ENCODE measurements at regions not wholly inside any gene's neighbourhood (a gene's known extent, or its start where the extent isn't known, plus 50 kb on each side); places are given as distances from the start of the nearest gene placed in this dataset.

DNA sequence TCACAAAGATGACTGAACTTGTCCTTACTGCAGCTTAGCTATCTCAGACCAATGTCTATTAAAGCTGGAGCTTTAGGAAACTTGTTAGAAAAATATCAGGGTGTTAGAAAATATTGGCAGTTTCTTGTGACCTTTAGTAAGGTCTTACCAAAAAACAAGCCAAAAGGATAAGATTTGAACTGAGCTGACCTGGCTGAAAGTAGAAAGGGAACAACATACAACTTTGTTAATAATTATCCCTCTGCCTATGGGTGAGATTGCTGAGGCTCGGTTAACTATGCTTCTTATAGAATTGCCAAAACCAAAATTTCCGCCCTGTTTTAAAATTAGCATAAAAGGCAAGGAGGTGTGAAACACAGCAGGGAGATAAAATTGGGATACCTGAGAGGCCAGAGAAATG is 73.8 kb downstream of the DHRS2 start:
- TF ChIP-seq, protein P1, sequence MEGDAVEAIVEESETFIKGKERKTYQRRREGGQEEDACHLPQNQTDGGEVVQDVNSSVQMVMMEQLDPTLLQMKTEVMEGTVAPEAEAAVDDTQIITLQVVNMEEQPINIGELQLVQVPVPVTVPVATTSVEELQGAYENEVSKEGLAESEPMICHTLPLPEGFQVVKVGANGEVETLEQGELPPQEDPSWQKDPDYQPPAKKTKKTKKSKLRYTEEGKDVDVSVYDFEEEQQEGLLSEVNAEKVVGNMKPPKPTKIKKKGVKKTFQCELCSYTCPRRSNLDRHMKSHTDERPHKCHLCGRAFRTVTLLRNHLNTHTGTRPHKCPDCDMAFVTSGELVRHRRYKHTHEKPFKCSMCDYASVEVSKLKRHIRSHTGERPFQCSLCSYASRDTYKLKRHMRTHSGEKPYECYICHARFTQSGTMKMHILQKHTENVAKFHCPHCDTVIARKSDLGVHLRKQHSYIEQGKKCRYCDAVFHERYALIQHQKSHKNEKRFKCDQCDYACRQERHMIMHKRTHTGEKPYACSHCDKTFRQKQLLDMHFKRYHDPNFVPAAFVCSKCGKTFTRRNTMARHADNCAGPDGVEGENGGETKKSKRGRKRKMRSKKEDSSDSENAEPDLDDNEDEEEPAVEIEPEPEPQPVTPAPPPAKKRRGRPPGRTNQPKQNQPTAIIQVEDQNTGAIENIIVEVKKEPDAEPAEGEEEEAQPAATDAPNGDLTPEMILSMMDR (conservative IDR thresholded peaks at IDR 0.05; ENCODE audit: low read depth, low read length) = no peak
- TF ChIP-seq POLR2A (IDR thresholded peaks at IDR 0.05; ENCODE audit: low read depth, low read length) = no peak

Measured in IMR-90 (cell line).